Trophoblast cell (in vitro differentiated cells and primary cell): ENCODE measurements at regions not wholly inside any gene's neighbourhood (a gene's known extent, or its start where the extent isn't known, plus 50 kb on each side); places are given as distances from the start of the nearest gene placed in this dataset.

ENCODE experiments used
- DNase-seq, 2 donors: peaks; one replicate each; pipeline ENCODE4 v3.0.0-alpha.2; 2016
- H2AFZ ChIP-seq: 2 replicates; pipeline ENCODE4 v1.6.1; 2013; ENCODE audit warnings: low read length, moderate library complexity, mild to moderate bottlenecking; ENCODE audit not compliant: insufficient read depth, poor library complexity
- H2AK5ac ChIP-seq: 2 replicates; pipeline ENCODE4 v1.6.1; 2013; ENCODE audit warnings: mild to moderate bottlenecking, low read length
- H2BK120ac ChIP-seq: 2 replicates; pipeline ENCODE4 v1.6.1; 2013; ENCODE audit warnings: low read length, mild to moderate bottlenecking, moderate library complexity; ENCODE audit not compliant: insufficient read depth, poor library complexity
- H2BK12ac ChIP-seq: 2 replicates; pipeline ENCODE4 v1.6.1; 2013; ENCODE audit warnings: mild to moderate bottlenecking, low read length, moderate library complexity
- H2BK5ac ChIP-seq: 2 replicates; pipeline ENCODE4 v1.6.1; 2013; ENCODE audit warnings: low read length, low read depth, moderate library complexity, mild to moderate bottlenecking; ENCODE audit not compliant: poor library complexity
- H3K14ac ChIP-seq: 2 replicates; pipeline ENCODE4 v1.6.1; 2013; ENCODE audit warnings: mild to moderate bottlenecking, low read length
- H3K18ac ChIP-seq: 2 replicates; pipeline ENCODE4 v1.6.1; 2013; ENCODE audit warnings: mild to moderate bottlenecking, low read length
- H3K23ac ChIP-seq: 2 replicates; pipeline ENCODE4 v1.6.1; 2013; ENCODE audit warnings: low read length
- H3K27ac ChIP-seq: 2 replicates; pipeline ENCODE4 v1.5.1; 2013; ENCODE audit warnings: low read depth, mild to moderate bottlenecking, inconsistent platforms, low read length, moderate library complexity
- H3K27me3 ChIP-seq: 2 replicates; pipeline ENCODE4 v1.6.1; 2013; ENCODE audit warnings: inconsistent platforms, mild to moderate bottlenecking, low read length, moderate library complexity; ENCODE audit not compliant: insufficient read depth
- H3K36me3 ChIP-seq, 2 experiments: 1 replicate in 1 of 2; 2 replicates in 1 of 2; pipeline ENCODE4 v1.6.1; 2013; ENCODE audit warnings: low read length in 2 of 2, mild to moderate bottlenecking in 2 of 2, moderate library complexity in 1 of 2; ENCODE audit not compliant: insufficient read depth in 2 of 2, control insufficient read depth in 1 of 2
- H3K4ac ChIP-seq: 2 replicates; pipeline ENCODE4 v1.6.1; 2013; ENCODE audit warnings: low read depth, mild to moderate bottlenecking, low read length, moderate library complexity
- H3K4me1 ChIP-seq, 2 experiments: 1 replicate in 1 of 2; 2 replicates in 1 of 2; pipeline ENCODE4 v1.6.1; 2013; ENCODE audit warnings: low read length in 2 of 2, mild to moderate bottlenecking in 2 of 2, moderate library complexity in 1 of 2; ENCODE audit not compliant: insufficient read depth in 2 of 2, control insufficient read depth in 1 of 2
- H3K4me2 ChIP-seq: 2 replicates; pipeline ENCODE4 v1.6.1; 2013; ENCODE audit warnings: inconsistent platforms, mild to moderate bottlenecking, low read length, moderate library complexity
- H3K4me3 ChIP-seq: 2 replicates; pipeline ENCODE4 v1.5.1; 2013; ENCODE audit warnings: mild to moderate bottlenecking, low read depth, low read length, inconsistent platforms
- H3K79me1 ChIP-seq: one replicate; pipeline ENCODE4 v1.6.1; 2013; ENCODE audit warnings: low read length
- H3K79me2 ChIP-seq: 2 replicates; pipeline ENCODE4 v1.6.1; 2013; ENCODE audit warnings: low read length, mild to moderate bottlenecking; ENCODE audit not compliant: control insufficient read depth, insufficient read depth, poor library complexity
- H3K9ac ChIP-seq: 2 replicates; pipeline ENCODE4 v1.6.1; 2013; ENCODE audit warnings: mild to moderate bottlenecking, low read length
- H3K9me3 ChIP-seq: 2 replicates; pipeline ENCODE4 v1.6.1; 2013; ENCODE audit warnings: low read depth, mild to moderate bottlenecking, control low read depth, inconsistent platforms, low read length; ENCODE audit not compliant: insufficient read depth
- H4K12ac ChIP-seq: 2 replicates; pipeline ENCODE4 v1.6.1; 2013; ENCODE audit warnings: low read depth, mild to moderate bottlenecking, low read length, moderate library complexity
- H4K8ac ChIP-seq: 2 replicates; pipeline ENCODE4 v1.6.1; 2013; ENCODE audit warnings: low read depth, mild to moderate bottlenecking, low read length, moderate library complexity
- H4K91ac ChIP-seq: one replicate; pipeline ENCODE4 v1.6.1; 2013; ENCODE audit warnings: low read depth, mild to moderate bottlenecking, low read length, moderate library complexity
- WGBS: extraction: QIAGEN DNeasy Blood & Tissue Kit; methylation state at CpG from one replicate; pipeline ENCODE4 v1.1.7; 2013; ENCODE audit warnings: missing lambda C conversion rate; ENCODE audit not compliant: insufficient read length, insufficient coverage; ENCODE audit errors: extremely low coverage; 5-methylcytosine and 5-hydroxymethylcytosine counted together

DNA sequence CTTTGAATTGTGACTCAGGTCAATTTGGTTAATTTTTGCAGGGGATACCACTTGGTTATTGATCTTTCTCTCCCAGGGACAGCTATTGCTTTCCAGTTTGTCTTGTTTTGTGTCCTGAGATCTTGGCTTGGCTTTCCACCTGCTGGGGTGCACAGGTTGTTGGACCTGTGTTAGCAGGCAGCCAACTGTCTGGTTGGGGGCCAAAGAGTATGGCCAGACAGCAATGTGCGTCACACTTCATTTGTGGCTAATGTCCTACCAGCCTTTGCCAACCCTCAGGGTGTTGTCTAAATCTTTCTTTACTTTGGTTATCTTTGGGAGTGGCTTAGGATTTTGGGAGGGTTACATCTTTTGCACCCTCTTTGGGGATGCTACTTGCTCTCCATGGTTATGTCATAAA is 494.9 kb upstream of the ATP2B1 start:
- Histone ChIP-seq H3K27ac (no peak overlapping the region), H2BK5ac (no peak overlapping the region), H2AFZ (no peak overlapping the region), H4K8ac (no peak overlapping the region), H3K36me3 (no peaks in the 10 kb centered on the region), H2AK5ac (no peak overlapping the region), H3K4me1 (no peaks in the 10 kb centered on the region), H3K27me3 (no peaks in the 10 kb centered on the region), H3K4me3 (no peak overlapping the region), H4K91ac (no peak overlapping the region), H3K9me3 (no peaks in the 10 kb centered on the region), H4K12ac (no peak overlapping the region), H2BK120ac (no peak overlapping the region), H3K14ac (no peak overlapping the region), H3K4me2 (no peak overlapping the region), H3K79me1 (no peaks in the 10 kb centered on the region), H3K4ac (no peak overlapping the region), H3K9ac (peak overlapping the region; percentile 43), H3K18ac (no peak overlapping the region), H3K23ac (no peak overlapping the region), H2BK12ac (no peak overlapping the region), H3K79me2 (no peaks in the 10 kb centered on the region)
- DNase-seq: no peak
- no CpG with 5 or more reads among the region's 1 CpG for WGBS

DNA sequence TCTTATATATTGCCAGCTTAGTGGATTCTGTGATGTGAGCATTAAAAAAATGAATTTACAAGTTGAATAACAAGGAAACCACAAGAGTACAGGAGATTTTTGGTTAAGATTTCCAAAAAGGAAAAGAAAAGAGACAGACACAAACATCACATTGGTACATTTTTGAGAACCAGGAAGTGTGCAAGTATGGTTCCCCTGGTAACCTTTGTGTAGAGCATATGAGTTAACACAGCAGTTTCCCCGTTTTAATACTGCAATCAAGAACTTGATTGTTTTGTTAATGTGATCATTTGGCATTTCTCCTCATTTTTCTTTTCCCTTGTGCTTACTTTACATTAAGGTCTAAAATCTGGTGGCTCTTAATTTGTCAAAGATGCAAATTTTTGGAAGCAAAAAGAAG is 490.4 kb upstream of the ATP2B1 start:
- no peak overlapping the region for H3K9ac ChIP-seq
- H3K4me2 ChIP-seq: no peak overlapping the region
- H3K4me1 ChIP-seq: no peaks in the 10 kb centered on the region
- no peak overlapping the region for H2BK12ac ChIP-seq
- no peaks in the 10 kb centered on the region for H3K79me1 ChIP-seq
- H3K27me3 ChIP-seq: no peaks in the 10 kb centered on the region
- no peak overlapping the region for H3K14ac ChIP-seq
- no peak overlapping the region for H3K23ac ChIP-seq
- no CpG with 5 or more reads among the region's 1 CpG for WGBS
- H3K4me3 ChIP-seq: no peak overlapping the region
- no peaks in the 10 kb centered on the region for H3K9me3 ChIP-seq
- no peak overlapping the region for H3K18ac ChIP-seq
- no peak overlapping the region for H3K4ac ChIP-seq
- H2BK120ac ChIP-seq: no peak overlapping the region
- H2AK5ac ChIP-seq: no peak overlapping the region
- no peak for DNase-seq
- H2BK5ac ChIP-seq: no peak overlapping the region
- H4K12ac ChIP-seq: no peak overlapping the region
- H4K91ac ChIP-seq: no peak overlapping the region
- no peaks in the 10 kb centered on the region for H3K79me2 ChIP-seq
- no peaks in the 10 kb centered on the region for H3K36me3 ChIP-seq
- H2AFZ ChIP-seq: no peak overlapping the region
- H3K27ac ChIP-seq: no peak overlapping the region
- H4K8ac ChIP-seq: no peak overlapping the region

DNA sequence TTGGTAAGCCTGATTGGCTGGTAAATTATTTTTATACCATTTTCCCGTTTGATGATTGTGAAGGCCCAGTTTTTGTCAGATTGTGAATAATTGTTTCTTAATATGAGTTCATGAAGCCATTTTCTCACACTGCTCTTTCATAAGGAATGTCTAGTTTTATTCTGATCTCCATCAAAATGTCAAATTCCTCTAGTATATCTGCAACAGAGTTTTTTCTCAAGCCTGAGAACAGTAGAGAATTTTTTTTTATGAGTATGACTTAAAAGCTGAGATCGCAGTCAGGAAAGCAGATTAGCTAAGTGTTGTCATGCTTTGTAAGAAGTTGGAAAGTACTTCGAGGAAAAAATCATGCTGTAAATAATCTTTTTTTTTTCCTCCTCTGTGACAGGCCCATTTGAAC is 484.9 kb upstream of the ATP2B1 start:
- H3K36me3 ChIP-seq: no peaks in the 10 kb centered on the region
- H4K91ac ChIP-seq: no peak overlapping the region
- H3K4ac ChIP-seq: no peak overlapping the region
- H3K79me1 ChIP-seq: no peaks in the 10 kb centered on the region
- no peak for DNase-seq
- H2AFZ ChIP-seq: no peak overlapping the region
- H3K4me2 ChIP-seq: no peak overlapping the region
- WGBS: no CpG with 5 or more reads among the region's 3 CpGs
- H3K14ac ChIP-seq: no peak overlapping the region
- no peaks in the 10 kb centered on the region for H3K79me2 ChIP-seq
- H3K27me3 ChIP-seq: no peaks in the 10 kb centered on the region
- H2BK12ac ChIP-seq: no peak overlapping the region
- no peak overlapping the region for H3K18ac ChIP-seq
- no peaks in the 10 kb centered on the region for H3K4me1 ChIP-seq
- no peak overlapping the region for H4K12ac ChIP-seq
- no peak overlapping the region for H3K23ac ChIP-seq
- H4K8ac ChIP-seq: no peak overlapping the region
- no peaks in the 10 kb centered on the region for H3K9me3 ChIP-seq
- no peak overlapping the region for H2BK120ac ChIP-seq
- no peak overlapping the region for H3K9ac ChIP-seq
- no peak overlapping the region for H3K4me3 ChIP-seq
- H2BK5ac ChIP-seq: no peak overlapping the region
- no peak overlapping the region for H3K27ac ChIP-seq
- H2AK5ac ChIP-seq: no peak overlapping the region

DNA sequence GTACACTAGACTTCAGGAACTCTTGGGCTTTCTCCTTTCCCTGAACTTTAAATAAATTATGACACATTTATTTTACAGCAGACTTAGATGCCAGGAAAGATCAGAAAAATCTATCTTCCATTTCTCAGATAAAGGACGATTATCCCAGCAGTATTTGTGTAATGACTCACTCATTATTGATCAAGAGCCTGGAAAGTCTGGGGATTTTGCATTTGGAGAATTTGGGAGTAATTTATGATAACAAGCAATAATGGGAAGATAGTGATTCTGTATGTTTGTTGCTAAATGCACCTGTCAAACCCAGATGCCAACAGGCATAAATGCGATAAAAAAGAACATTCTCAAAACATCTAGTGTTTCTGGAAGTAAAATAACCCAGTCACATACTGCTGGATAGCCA is 480.2 kb upstream of the ATP2B1 start:
- no peaks in the 10 kb centered on the region for H3K4me1 ChIP-seq
- no CpG with 5 or more reads among the region's 2 CpGs for WGBS
- no peak overlapping the region for H2AK5ac ChIP-seq
- H2BK5ac ChIP-seq: no peak overlapping the region
- H2BK12ac ChIP-seq: no peak overlapping the region
- no peak overlapping the region for H2AFZ ChIP-seq
- H3K9ac ChIP-seq: no peak overlapping the region
- no peaks in the 10 kb centered on the region for H3K36me3 ChIP-seq
- no peaks in the 10 kb centered on the region for H3K79me2 ChIP-seq
- H3K4me2 ChIP-seq: no peak overlapping the region
- no peaks in the 10 kb centered on the region for H3K79me1 ChIP-seq
- no peaks in the 10 kb centered on the region for H3K9me3 ChIP-seq
- no peak for DNase-seq
- no peak overlapping the region for H4K12ac ChIP-seq
- H2BK120ac ChIP-seq: no peak overlapping the region
- no peak overlapping the region for H4K91ac ChIP-seq
- no peak overlapping the region for H4K8ac ChIP-seq
- H3K23ac ChIP-seq: no peak overlapping the region
- no peak overlapping the region for H3K27ac ChIP-seq
- no peak overlapping the region for H3K14ac ChIP-seq
- no peak overlapping the region for H3K4me3 ChIP-seq
- no peak overlapping the region for H3K4ac ChIP-seq
- H3K18ac ChIP-seq: no peak overlapping the region
- H3K27me3 ChIP-seq: no peaks in the 10 kb centered on the region
